ENCODE measurements at regions not wholly inside any gene's neighbourhood (a gene's known extent, or its start where the extent isn't known, plus 50 kb on each side); places are given as distances from the start of the nearest gene placed in this dataset.

DNA sequence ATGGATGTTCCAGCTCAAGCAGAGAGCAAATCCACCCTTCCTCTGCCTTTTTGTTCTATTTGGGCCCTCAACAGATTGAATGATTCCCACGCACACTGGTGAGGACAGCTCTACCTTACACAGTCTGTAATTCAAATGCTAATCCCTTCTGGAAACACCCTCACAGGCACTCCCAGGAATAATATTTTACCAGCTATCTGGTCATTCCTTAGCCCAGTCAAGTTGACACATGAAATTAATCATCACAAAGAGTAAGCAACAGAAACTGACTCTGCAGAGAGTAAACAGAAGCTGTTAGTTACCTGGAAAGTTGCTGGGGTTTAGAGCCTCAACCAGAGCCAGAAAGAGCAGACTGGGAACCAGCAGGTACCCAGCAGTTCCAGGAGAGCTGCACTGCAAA lies 75.5 kb upstream of the MMP2 start:
- DNase-seq (ENCODE audit: low read depth in 2 of 2): no peak
- H3K4me3 ChIP-seq (replicated peaks in 1 of 2; ENCODE audit: low read depth in 2 of 2, low read length in 2 of 2): no peak overlapping the region
- TF ChIP-seq, protein P1, sequence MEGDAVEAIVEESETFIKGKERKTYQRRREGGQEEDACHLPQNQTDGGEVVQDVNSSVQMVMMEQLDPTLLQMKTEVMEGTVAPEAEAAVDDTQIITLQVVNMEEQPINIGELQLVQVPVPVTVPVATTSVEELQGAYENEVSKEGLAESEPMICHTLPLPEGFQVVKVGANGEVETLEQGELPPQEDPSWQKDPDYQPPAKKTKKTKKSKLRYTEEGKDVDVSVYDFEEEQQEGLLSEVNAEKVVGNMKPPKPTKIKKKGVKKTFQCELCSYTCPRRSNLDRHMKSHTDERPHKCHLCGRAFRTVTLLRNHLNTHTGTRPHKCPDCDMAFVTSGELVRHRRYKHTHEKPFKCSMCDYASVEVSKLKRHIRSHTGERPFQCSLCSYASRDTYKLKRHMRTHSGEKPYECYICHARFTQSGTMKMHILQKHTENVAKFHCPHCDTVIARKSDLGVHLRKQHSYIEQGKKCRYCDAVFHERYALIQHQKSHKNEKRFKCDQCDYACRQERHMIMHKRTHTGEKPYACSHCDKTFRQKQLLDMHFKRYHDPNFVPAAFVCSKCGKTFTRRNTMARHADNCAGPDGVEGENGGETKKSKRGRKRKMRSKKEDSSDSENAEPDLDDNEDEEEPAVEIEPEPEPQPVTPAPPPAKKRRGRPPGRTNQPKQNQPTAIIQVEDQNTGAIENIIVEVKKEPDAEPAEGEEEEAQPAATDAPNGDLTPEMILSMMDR (IDR thresholded peaks at IDR 0.05; ENCODE audit: low read depth, low read length): no peak

DNA sequence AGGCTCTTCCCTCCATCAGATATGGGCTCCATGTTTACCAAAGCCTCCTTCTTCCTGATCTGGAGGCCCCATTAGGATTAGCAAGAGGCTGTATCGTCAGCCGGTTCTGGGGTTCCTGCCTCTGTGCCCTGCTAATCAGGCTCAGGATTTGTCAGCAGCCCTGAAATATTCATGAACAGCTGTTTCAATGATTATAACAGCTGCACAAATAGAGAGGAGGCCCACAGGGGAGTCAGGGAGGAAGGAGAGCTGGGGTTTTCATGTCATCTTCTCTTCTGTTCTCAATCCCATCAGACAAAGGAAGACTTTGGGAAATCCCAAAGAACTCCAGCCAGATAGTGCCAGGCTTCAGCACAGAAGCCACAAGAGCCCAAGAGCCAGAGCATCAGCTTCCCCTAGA lies 72.3 kb upstream of the MMP2 start:
- no peak for DNase-seq (ENCODE audit: low read depth in 2 of 2)
- no peak overlapping the region for H3K4me3 ChIP-seq (replicated peaks in 1 of 2; ENCODE audit: low read depth in 2 of 2, low read length in 2 of 2)
- TF ChIP-seq, protein P1 (IDR thresholded peaks at IDR 0.05; ENCODE audit: low read depth, low read length): no peak

DNA sequence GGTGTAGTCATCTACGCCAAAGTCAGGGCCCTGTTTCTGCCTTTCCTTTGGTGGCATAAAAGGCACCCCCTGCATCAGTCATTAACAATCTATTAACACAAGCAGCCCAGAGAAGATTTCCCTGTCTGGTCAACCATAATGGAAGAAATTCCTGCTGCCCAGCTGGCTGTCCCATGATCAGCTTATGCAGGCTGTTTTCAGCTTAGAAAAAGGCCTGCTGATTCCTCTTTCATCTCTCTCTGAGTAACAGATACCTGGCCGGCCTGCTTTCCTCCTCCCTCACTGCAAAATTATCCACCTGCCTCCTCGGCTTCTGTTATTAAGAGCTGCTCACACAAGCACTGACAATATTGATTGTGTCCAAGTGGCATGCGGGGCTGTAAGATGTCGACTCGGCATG lies 70.3 kb upstream of the MMP2 start:
- no peak for DNase-seq (ENCODE audit: low read depth in 2 of 2)
- TF ChIP-seq, protein P1 (IDR thresholded peaks at IDR 0.05; ENCODE audit: low read depth, low read length): no peak
- no peak overlapping the region for H3K4me3 ChIP-seq (replicated peaks in 1 of 2; ENCODE audit: low read depth in 2 of 2, low read length in 2 of 2)

DNA sequence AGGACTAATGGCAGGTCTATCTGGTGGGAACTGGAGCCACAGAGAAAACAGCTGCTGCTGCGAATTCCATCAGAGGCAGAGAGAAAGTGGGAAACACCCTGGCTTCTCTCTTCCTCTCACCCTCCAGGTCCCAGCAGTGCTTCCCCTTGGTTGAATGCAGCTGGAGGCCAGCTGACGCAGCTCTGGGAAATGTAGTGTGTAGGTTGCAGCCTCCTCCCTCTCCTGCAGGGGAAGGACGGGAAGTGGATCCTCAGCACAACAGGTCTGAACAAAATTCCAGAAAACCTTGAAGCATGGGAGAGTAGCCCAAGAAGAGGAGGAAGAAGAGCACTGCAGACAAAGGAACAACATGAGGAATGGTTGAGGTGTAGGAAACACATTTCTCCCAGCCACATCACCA lies 67.8 kb upstream of the MMP2 start:
- H3K4me3 ChIP-seq (replicated peaks in 1 of 2; ENCODE audit: low read depth in 2 of 2, low read length in 2 of 2): no peak overlapping the region
- TF ChIP-seq, protein P1 (IDR thresholded peaks at IDR 0.05; ENCODE audit: low read depth, low read length): no peak
- no peak for DNase-seq (ENCODE audit: low read depth in 2 of 2)

DNA sequence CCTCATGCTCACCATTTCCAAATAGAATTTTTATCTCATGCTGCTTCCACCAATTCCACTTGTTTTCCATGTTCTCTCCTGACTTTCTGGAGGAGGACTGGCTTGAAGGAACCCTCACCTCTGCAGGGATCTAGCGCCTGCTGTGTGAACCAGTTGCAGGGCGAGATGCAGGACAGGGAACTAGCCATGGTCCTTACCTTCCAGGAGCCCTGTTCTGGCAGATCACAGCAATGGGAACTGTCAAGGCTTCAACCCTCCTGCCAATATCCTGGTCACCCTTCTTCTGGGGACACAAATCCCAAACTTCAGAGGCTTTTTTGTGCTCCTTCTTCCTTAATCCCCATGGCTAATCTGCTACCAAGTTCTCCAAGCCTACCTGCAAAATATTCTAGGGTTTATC lies 60.4 kb upstream of the MMP2 start:
- TF ChIP-seq, protein P1 (IDR thresholded peaks at IDR 0.05; ENCODE audit: low read depth, low read length): no peak
- no peak overlapping the region for H3K4me3 ChIP-seq (replicated peaks in 1 of 2; ENCODE audit: low read depth in 2 of 2, low read length in 2 of 2)
- peak; percentile 3 to 12 for DNase-seq (ENCODE audit: low read depth in 2 of 2)

DNA sequence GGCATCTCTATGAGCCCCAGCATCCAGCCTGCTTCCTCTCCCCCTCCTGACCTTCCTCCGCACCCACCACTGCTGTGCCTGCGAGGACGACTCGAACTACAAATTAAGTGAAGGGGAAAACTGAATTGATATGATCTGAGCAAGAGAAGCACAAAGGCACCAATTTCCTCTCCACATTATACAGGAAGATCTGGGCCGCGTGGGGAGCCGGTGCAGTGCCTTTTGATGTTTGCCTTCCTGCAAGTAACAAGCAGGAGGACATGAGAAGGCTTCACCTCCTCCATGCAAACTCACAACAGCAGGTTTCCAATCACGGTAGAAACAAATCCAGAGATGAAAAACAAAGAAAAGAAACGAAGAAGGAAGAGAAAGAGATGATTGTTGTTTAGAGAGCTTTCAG lies 57.8 kb upstream of the MMP2 start:
- no peak for DNase-seq (ENCODE audit: low read depth in 2 of 2)
- TF ChIP-seq, protein P1 (IDR thresholded peaks at IDR 0.05; ENCODE audit: low read depth, low read length): no peak
- no peak overlapping the region for H3K4me3 ChIP-seq (replicated peaks in 1 of 2; ENCODE audit: low read depth in 2 of 2, low read length in 2 of 2)

DNA sequence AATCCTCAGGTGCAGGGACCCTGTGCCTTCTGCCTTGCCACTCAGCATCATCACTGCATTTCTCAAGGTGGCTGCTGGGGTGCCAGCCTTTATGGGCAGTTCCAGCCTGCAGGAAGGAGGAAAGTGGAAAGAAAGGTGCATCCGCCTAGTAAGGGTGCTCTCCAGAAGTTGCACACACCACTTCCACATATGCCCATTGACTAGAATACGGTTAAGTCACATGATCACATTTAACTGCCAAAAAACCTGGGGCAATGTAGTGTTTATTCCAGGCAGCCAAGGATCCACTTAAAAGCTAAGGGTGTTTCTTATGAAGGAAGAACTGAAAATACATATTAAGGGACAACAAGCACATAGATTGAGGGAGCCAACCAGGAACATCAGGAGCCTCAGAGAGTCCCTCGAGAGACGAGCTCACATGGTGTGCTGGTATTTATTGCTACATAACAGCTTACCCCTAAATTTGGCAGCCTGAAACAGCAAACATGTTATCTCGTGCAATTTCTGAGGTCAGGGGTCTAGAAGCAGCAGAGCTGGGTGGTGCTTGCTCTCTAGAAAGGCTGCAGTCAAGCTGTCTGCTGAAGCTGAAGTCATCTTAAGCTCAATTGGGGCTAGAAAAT lies 52.0 kb upstream of the MMP2 start:
- DNase-seq (ENCODE audit: low read depth in 2 of 2): no peak
- H3K4me3 ChIP-seq (replicated peaks in 1 of 2; ENCODE audit: low read depth in 2 of 2, low read length in 2 of 2): no peak overlapping the region
- TF ChIP-seq, protein P1 (IDR thresholded peaks at IDR 0.05; ENCODE audit: low read depth, low read length): no peak

All from cardiac fibroblast (primary cell).